Prostate gland (tissue), 2 donors: ENCODE measurements at regions not wholly inside any gene's neighbourhood (a gene's known extent, or its start where the extent isn't known, plus 50 kb on each side); places are given as distances from the start of the nearest gene placed in this dataset.

Experiments used
- POLR2A ChIP-seq: fragments of 450-650 bp; IDR thresholded peaks from one replicate; pipeline ENCODE4 v1.6.1; 2016; ENCODE audit warnings: antibody characterized with exemption, mild to moderate bottlenecking
- TF ChIP-seq, protein P1 (sequence below), 4 experiments: fragments of 200-600 bp in 2 of 4; fragments of 450-650 bp in 2 of 4; sonication (generic) in 2 of 4; IDR thresholded peaks; 1 replicate in 3 of 4; 2 replicates in 1 of 4; pipeline ENCODE4 v1.5.1; 2016 to 2019; ENCODE audit warnings: antibody characterized with exemption in 4 of 4, mild to moderate bottlenecking in 2 of 4, moderate library complexity in 2 of 4

DNA sequence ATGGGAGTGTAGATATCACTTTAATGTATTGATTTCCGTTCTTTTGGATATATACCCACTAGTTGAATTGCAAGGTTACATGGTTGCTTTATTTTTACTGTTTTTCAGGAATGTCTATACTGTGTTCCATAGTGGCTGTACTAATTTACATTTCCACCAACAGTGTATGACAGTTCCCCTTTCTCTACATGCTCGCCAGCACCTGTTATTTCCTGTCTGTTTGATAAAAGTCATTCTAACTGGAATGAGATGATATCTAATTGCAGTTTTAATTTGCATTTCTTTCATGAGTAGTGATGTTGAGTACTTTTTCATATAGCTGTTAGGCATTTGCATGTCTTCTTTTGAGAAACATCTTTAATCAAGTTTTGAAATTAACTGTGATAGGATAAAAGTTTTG is 818.6 kb downstream of the SLITRK6 start:
- TF ChIP-seq, protein P1, sequence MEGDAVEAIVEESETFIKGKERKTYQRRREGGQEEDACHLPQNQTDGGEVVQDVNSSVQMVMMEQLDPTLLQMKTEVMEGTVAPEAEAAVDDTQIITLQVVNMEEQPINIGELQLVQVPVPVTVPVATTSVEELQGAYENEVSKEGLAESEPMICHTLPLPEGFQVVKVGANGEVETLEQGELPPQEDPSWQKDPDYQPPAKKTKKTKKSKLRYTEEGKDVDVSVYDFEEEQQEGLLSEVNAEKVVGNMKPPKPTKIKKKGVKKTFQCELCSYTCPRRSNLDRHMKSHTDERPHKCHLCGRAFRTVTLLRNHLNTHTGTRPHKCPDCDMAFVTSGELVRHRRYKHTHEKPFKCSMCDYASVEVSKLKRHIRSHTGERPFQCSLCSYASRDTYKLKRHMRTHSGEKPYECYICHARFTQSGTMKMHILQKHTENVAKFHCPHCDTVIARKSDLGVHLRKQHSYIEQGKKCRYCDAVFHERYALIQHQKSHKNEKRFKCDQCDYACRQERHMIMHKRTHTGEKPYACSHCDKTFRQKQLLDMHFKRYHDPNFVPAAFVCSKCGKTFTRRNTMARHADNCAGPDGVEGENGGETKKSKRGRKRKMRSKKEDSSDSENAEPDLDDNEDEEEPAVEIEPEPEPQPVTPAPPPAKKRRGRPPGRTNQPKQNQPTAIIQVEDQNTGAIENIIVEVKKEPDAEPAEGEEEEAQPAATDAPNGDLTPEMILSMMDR (IDR thresholded peaks at IDR 0.05): no peak
- no peak for TF ChIP-seq POLR2A
